WTC11 (cell line): ENCODE measurements at regions not wholly inside any gene's neighbourhood (a gene's known extent, or its start where the extent isn't known, plus 50 kb on each side); places are given as distances from the start of the nearest gene placed in this dataset.

Experiments used
- CREB1 ChIP-seq: sonication (generic); formaldehyde crosslinking; IDR thresholded peaks from 2 replicates; pipeline ENCODE4 v1.8.0; 2023; ENCODE audit warnings: mild to moderate bottlenecking, missing genetic modification reagents
- CTCF ChIP-seq: fragments of 200-600 bp; IDR thresholded peaks from 2 replicates; pipeline ENCODE4 v1.8.0; 2022; ENCODE audit warnings: antibody characterized with exemption
- FOXP1 ChIP-seq: sonication (generic); formaldehyde crosslinking; IDR thresholded peaks from 2 replicates; pipeline ENCODE4 v1.8.0; 2022; ENCODE audit warnings: missing genetic modification reagents, mild to moderate bottlenecking, moderate library complexity, borderline replicate concordance
- MXD4 ChIP-seq: fragments of 250-450 bp; sonication (Bioruptor Pico); IDR thresholded peaks from 2 replicates; pipeline ENCODE4 v1.8.0; 2021; ENCODE audit warnings: mild to moderate bottlenecking, moderate library complexity, borderline replicate concordance
- PRRX2 ChIP-seq: fragments of 250-450 bp; sonication (Bioruptor Pico); IDR thresholded peaks from 2 replicates; pipeline ENCODE4 v1.8.0; 2021; ENCODE audit warnings: mild to moderate bottlenecking
- TCF7 ChIP-seq: sonication (generic); formaldehyde crosslinking; IDR thresholded peaks from 2 replicates; pipeline ENCODE4 v1.8.0; 2022; ENCODE audit warnings: mild to moderate bottlenecking, low read depth, missing genetic modification reagents, moderate library complexity
- TEAD4 ChIP-seq: sonication (generic); formaldehyde crosslinking; IDR thresholded peaks from 2 replicates; pipeline ENCODE4 v1.8.0; 2022; ENCODE audit warnings: mild to moderate bottlenecking, missing genetic modification reagents
- ZNF423 ChIP-seq: fragments of 250-450 bp; sonication (Bioruptor Pico); IDR thresholded peaks from 2 replicates; pipeline ENCODE4 v2.1.2; 2022; ENCODE audit warnings: mild to moderate bottlenecking, moderate library complexity
- TF ChIP-seq, protein P1 (sequence below): sonication (generic); formaldehyde crosslinking; IDR thresholded peaks from 2 replicates; pipeline ENCODE4 v1.8.1; 2023; ENCODE audit warnings: mild to moderate bottlenecking, missing genetic modification reagents

DNA sequence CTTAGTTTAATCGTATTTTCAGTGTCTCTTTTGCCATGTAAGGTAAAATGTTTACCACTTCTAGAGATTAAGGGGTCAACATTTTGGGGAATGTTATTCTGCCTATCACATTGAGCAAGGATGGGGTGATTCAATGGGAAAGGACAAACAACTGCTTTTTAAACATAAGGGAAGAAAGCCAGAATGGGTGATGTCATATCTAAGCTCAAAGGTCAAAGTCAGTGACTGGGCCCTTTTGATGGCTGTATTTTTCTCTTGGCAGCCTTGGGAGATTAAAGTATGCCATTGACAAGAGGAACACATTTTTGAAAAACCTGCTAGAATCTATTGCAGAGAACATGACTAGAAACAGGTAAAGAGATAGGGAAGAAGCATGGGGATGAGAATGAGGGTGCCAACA lies 477.3 kb upstream of the IRAK1BP1 start:
- TF ChIP-seq CTCF (no peak), TCF7 (no peak), PRRX2 (CRISPR knock-in tag) (no peak), MXD4 (CRISPR knock-in tag) (no peak), ZNF423 (CRISPR knock-in tag) (no peak), TEAD4 (CRISPR knock-in tag) (no peak), FOXP1 (no peak), CREB1 (CRISPR knock-in tag) (no peak)
- TF ChIP-seq, protein P1, sequence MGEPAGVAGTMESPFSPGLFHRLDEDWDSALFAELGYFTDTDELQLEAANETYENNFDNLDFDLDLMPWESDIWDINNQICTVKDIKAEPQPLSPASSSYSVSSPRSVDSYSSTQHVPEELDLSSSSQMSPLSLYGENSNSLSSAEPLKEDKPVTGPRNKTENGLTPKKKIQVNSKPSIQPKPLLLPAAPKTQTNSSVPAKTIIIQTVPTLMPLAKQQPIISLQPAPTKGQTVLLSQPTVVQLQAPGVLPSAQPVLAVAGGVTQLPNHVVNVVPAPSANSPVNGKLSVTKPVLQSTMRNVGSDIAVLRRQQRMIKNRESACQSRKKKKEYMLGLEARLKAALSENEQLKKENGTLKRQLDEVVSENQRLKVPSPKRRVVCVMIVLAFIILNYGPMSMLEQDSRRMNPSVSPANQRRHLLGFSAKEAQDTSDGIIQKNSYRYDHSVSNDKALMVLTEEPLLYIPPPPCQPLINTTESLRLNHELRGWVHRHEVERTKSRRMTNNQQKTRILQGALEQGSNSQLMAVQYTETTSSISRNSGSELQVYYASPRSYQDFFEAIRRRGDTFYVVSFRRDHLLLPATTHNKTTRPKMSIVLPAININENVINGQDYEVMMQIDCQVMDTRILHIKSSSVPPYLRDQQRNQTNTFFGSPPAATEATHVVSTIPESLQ = no peak
